HCT116 (cell line): ENCODE measurements at regions not wholly inside any gene's neighbourhood (a gene's known extent, or its start where the extent isn't known, plus 50 kb on each side); places are given as distances from the start of the nearest gene placed in this dataset.

Experiments used
- ATAC-seq: fragments of 200-7000 bp; cut with Tn5 transposase; 2 replicates; pipeline ENCODE4 v1.9.1; 2020; ENCODE audit warnings: mild to moderate bottlenecking, moderate library complexity
- BruUV-seq: library from RNA; stranded (reverse); fragments of 400-500 nt; replicated peaks from 2 replicates; lab custom pipeline; 2021; lab: Mats Ljungman, UMichigan
- CTCF ChIA-PET: fragments of 300-600 bp; sonication (Branson Sonifier 250); formaldehyde crosslinking; loops from one replicate; lab custom pipeline; 2021; ENCODE audit warnings: antibody characterized with exemption; lab: Charles Lee
- POLR2A ChIA-PET: fragments of 300-600, 350-600 bp; sonication (Branson Sonifier 250); formaldehyde crosslinking; loops from one replicate; lab custom pipeline; 2021; ENCODE audit warnings: antibody characterized with exemption; lab: Charles Lee
- RAD21 ChIA-PET, 2 experiments: fragments of 300-600 bp; sonication (Branson Sonifier 250); formaldehyde crosslinking; loops; one replicate each; lab custom pipeline; 2023; ENCODE audit warnings: low total read pairs in 2 of 2; ENCODE audit not compliant: uncharacterized antibody in 2 of 2, unreplicated experiment in 2 of 2, low non-redundant PET in 1 of 2; lab: Charles Lee
- DNase-seq: peaks from one replicate; pipeline ENCODE4 v3.0.0-alpha.2; 2010; ENCODE audit warnings: low read depth, low spot score
- H2AFZ ChIP-seq: fragments of 200-600 bp; shearing (Covaris generic), sonication (generic); 2 replicates; pipeline ENCODE4 v1.6.1; 2017; ENCODE audit warnings: low read depth, mixed run types, mixed read lengths, antibody characterized with exemption, low read length; ENCODE audit not compliant: poor library complexity, severe bottlenecking
- H3K27ac ChIP-seq: 2 replicates; pipeline ENCODE4 v1.5.1; 2012; ENCODE audit warnings: low read depth, low read length
- H3K27me3 ChIP-seq: fragments of 200-600 bp; sonication (generic); 2 replicates; pipeline ENCODE4 v1.6.1; 2016; ENCODE audit warnings: mixed run types, low read length, mixed read lengths; ENCODE audit not compliant: insufficient read depth
- H3K36me3 ChIP-seq, 2 experiments: fragments of 200-500 bp in 1 of 2; fragments of 200-600 bp in 1 of 2; sonication (Bioruptor generic) in 1 of 2; sonication (generic) in 1 of 2; 2 replicates each; pipeline versions ENCODE4 v1.5.1 to v1.6.1; 2014 to 2016; ENCODE audit warnings: low read length in 2 of 2, inconsistent platforms in 1 of 2, mixed read lengths in 1 of 2, mixed run types in 1 of 2; ENCODE audit not compliant: insufficient read depth in 2 of 2, control insufficient read depth in 1 of 2
- H3K4me1 ChIP-seq, 2 experiments: fragments of 200-600 bp in 1 of 2; sonication (generic) in 1 of 2; 2 replicates each; pipeline versions ENCODE4 v1.5.1 to v1.6.1; 2012 to 2017; ENCODE audit warnings: low read length in 2 of 2, inconsistent platforms in 1 of 2, mild to moderate bottlenecking in 1 of 2, mixed read lengths in 1 of 2, mixed run types in 1 of 2, moderate library complexity in 1 of 2; ENCODE audit not compliant: insufficient read depth in 2 of 2, control insufficient read depth in 1 of 2
- H3K4me2 ChIP-seq: fragments of 200-600 bp; sonication (generic); 2 replicates; pipeline ENCODE4 v1.6.1; 2017; ENCODE audit warnings: mixed run types, low read length, mixed read lengths
- H3K4me3 ChIP-seq, 2 experiments: fragments of 200-600 bp in 1 of 2; sonication (generic) in 1 of 2; replicated peaks in 1 of 2; 2 replicates each; pipeline ENCODE4 v1.5.1; 2011 to 2016; ENCODE audit warnings: low read length in 2 of 2, control low read depth in 1 of 2, low read depth in 1 of 2, mild to moderate bottlenecking in 1 of 2, mixed read lengths in 1 of 2, mixed run types in 1 of 2
- H3K79me2 ChIP-seq: fragments of 200-600 bp; sonication (generic); 2 replicates; pipeline ENCODE4 v1.6.1; 2017; ENCODE audit warnings: mild to moderate bottlenecking, mixed run types, low read length, moderate library complexity, mixed read lengths; ENCODE audit not compliant: insufficient read depth
- H3K9ac ChIP-seq: fragments of 200-600 bp; sonication (generic); 2 replicates; pipeline ENCODE4 v1.6.1; 2016; ENCODE audit warnings: low read length, mixed read lengths
- H3K9me2 ChIP-seq: fragments of 200-600 bp; sonication (generic), shearing (Covaris generic); 2 replicates; pipeline ENCODE4 v1.6.1; 2017; ENCODE audit warnings: mixed run types, mild to moderate bottlenecking, moderate library complexity; ENCODE audit not compliant: insufficient read depth
- H3K9me3 ChIP-seq, 2 experiments: fragments of 200-500 bp in 1 of 2; fragments of 200-600 bp in 1 of 2; sonication (Bioruptor generic) in 1 of 2; sonication (generic) in 1 of 2; 2 replicates each; pipeline ENCODE4 v1.6.1; 2014 to 2017; ENCODE audit warnings: low read length in 2 of 2, mixed read lengths in 2 of 2, inconsistent platforms in 1 of 2, low read depth in 1 of 2, mild to moderate bottlenecking in 1 of 2, mixed run types in 1 of 2, moderate library complexity in 1 of 2; ENCODE audit not compliant: control insufficient read depth in 1 of 2, insufficient read depth in 1 of 2
- H4K20me1 ChIP-seq: fragments of 200-600 bp; sonication (generic), shearing (Covaris generic); 2 replicates; pipeline ENCODE4 v1.6.1; 2017; ENCODE audit warnings: mixed run types, mild to moderate bottlenecking, moderate library complexity; ENCODE audit not compliant: insufficient read depth
- CBX3 ChIP-seq: IDR thresholded peaks from 2 replicates; pipeline ENCODE4 v1.6.1; 2012; ENCODE audit warnings: low read depth
- CEBPB ChIP-seq: IDR thresholded peaks from 2 replicates; pipeline ENCODE4 v1.6.1; 2012; ENCODE audit warnings: low read depth
- POLR2A ChIP-seq: IDR thresholded peaks from 2 replicates; pipeline ENCODE4 v1.7.0; 2011; ENCODE audit warnings: borderline replicate concordance; ENCODE audit not compliant: insufficient read depth, insufficient read length; ENCODE audit errors: extremely low read depth
- POLR2AphosphoS5 ChIP-seq: IDR thresholded peaks from 2 replicates; pipeline ENCODE4 v1.6.1; 2011; ENCODE audit warnings: mild to moderate bottlenecking, low read depth, low read length, moderate library complexity
- SRF ChIP-seq: IDR thresholded peaks from 2 replicates; pipeline ENCODE4 v1.6.1; 2012; ENCODE audit warnings: low read depth
- TCF7L2 ChIP-seq: IDR thresholded peaks from 2 replicates; pipeline ENCODE4 v1.7.0; 2011; ENCODE audit warnings: borderline replicate concordance, inconsistent platforms; ENCODE audit not compliant: insufficient read depth, insufficient read length; ENCODE audit errors: extremely low read depth
- intact Hi-C: fragments of 100-400 bp; cut with micrococcal nuclease; formaldehyde crosslinking; loops from 2 replicates; pipeline ENCODE4 v1.10.0; 2022
- TF ChIP-seq, protein P1 (sequence below): IDR thresholded peaks from 2 replicates; pipeline ENCODE4 v1.6.1; 2011; ENCODE audit warnings: mild to moderate bottlenecking, low read length, moderate library complexity; ENCODE audit not compliant: insufficient replicate concordance; ENCODE audit errors: extremely low read depth
- TF ChIP-seq, protein P2 (sequence below), 3 experiments: fragments of 200-600 bp in 1 of 3; sonication (generic) in 1 of 3; IDR thresholded peaks in 2 of 3; conservative IDR thresholded peaks in 1 of 3; 2 replicates each; pipeline ENCODE4 v1.5.1; 2012 to 2017; ENCODE audit warnings: low read depth in 2 of 3, low read length in 2 of 3, antibody characterized with exemption in 1 of 3, borderline replicate concordance in 1 of 3, control low read depth in 1 of 3, mild to moderate bottlenecking in 1 of 3, mixed read lengths in 1 of 3, mixed run types in 1 of 3, moderate library complexity in 1 of 3; ENCODE audit not compliant: insufficient read depth in 1 of 3

DNA sequence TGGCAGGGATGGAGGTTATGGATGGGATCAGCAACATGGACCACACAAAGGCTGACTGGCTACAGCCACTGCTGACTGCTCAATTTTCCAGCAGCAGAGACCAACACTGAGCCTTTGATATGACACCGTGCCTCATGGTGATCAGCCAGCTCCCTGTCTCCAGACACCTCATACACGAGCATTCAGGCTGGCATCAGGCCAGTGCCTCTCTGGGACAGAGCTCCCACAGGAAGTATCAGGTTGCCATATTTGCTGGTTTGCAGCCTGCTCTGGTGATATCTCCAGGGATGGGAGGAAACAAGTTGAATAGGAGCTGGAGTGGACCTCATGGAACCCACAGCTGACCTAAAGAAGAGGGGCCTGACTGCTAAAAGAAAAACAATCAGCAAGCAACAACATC, 471.2 kb upstream of the ATXN7L3B start:
- ChIA-PET CTCF (no interaction called here), RAD21 (no interaction called here), POLR2A (no interaction called here)
- no TSS peak for BruUV-seq
- Histone ChIP-seq H3K4me1 (no peaks in the 10 kb centered on the region), H3K27me3 (no peaks in the 10 kb centered on the region), H3K4me3 (no peak overlapping the region), H3K27ac (no peak overlapping the region), H3K79me2 (no peaks in the 10 kb centered on the region), H3K9ac (no peak overlapping the region), H3K4me2 (no peak overlapping the region), H3K36me3 (no peaks in the 10 kb centered on the region), H2AFZ (no peak overlapping the region), H3K9me3 (no peaks in the 10 kb centered on the region), H3K9me2 (no peaks in the 10 kb centered on the region), H4K20me1 (no peaks in the 10 kb centered on the region)
- intact Hi-C loops, result no loop called here
- TF ChIP-seq CEBPB, result no peak
- no peak for TF ChIP-seq TCF7L2
- TF ChIP-seq CBX3, result no peak
- no peak for TF ChIP-seq SRF
- no peak for TF ChIP-seq POLR2AphosphoS5
- TF ChIP-seq, protein P1, sequence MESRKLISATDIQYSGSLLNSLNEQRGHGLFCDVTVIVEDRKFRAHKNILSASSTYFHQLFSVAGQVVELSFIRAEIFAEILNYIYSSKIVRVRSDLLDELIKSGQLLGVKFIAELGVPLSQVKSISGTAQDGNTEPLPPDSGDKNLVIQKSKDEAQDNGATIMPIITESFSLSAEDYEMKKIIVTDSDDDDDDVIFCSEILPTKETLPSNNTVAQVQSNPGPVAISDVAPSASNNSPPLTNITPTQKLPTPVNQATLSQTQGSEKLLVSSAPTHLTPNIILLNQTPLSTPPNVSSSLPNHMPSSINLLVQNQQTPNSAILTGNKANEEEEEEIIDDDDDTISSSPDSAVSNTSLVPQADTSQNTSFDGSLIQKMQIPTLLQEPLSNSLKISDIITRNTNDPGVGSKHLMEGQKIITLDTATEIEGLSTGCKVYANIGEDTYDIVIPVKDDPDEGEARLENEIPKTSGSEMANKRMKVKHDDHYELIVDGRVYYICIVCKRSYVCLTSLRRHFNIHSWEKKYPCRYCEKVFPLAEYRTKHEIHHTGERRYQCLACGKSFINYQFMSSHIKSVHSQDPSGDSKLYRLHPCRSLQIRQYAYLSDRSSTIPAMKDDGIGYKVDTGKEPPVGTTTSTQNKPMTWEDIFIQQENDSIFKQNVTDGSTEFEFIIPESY, result no peak
- TF ChIP-seq POLR2A, result no peak
- TF ChIP-seq, protein P2, sequence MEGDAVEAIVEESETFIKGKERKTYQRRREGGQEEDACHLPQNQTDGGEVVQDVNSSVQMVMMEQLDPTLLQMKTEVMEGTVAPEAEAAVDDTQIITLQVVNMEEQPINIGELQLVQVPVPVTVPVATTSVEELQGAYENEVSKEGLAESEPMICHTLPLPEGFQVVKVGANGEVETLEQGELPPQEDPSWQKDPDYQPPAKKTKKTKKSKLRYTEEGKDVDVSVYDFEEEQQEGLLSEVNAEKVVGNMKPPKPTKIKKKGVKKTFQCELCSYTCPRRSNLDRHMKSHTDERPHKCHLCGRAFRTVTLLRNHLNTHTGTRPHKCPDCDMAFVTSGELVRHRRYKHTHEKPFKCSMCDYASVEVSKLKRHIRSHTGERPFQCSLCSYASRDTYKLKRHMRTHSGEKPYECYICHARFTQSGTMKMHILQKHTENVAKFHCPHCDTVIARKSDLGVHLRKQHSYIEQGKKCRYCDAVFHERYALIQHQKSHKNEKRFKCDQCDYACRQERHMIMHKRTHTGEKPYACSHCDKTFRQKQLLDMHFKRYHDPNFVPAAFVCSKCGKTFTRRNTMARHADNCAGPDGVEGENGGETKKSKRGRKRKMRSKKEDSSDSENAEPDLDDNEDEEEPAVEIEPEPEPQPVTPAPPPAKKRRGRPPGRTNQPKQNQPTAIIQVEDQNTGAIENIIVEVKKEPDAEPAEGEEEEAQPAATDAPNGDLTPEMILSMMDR (IDR thresholded peaks at IDR 0.05 in 2 of 3, conservative IDR thresholded peaks at IDR 0.05 in 1 of 3; ENCODE audit: borderline replicate concordance in 1 of 3, insufficient read depth in 1 of 3, low read depth in 2 of 3, low read length in 2 of 3), result no peak
- ATAC-seq, result no peak
- DNase-seq, result no peak
